Chondrocyte (in vitro differentiated cells): ENCODE measurements at regions not wholly inside any gene's neighbourhood (a gene's known extent, or its start where the extent isn't known, plus 50 kb on each side); places are given as distances from the start of the nearest gene placed in this dataset.
"Not testable (repeated sequence)": the region's sequence is repeated elsewhere in the genome, so short reads cannot be mapped to it uniquely, and the experiment has no call there.

Experiments
- DNase-seq: peaks from one replicate; pipeline ENCODE4 v3.0.0; 2021; ENCODE audit warnings: mixed read lengths, low spot score
- H3K27ac Mint-ChIP-seq: one replicate; pipeline ENCODE4 v1.8.0; 2021; ENCODE audit warnings: mild to moderate bottlenecking, moderate library complexity, mixed read lengths; ENCODE audit not compliant: unreplicated experiment
- H3K27me3 Mint-ChIP-seq: 2 replicates; pipeline ENCODE4 v1.8.0; 2021; ENCODE audit warnings: low read depth, mixed read lengths
- H3K36me3 Mint-ChIP-seq: 2 replicates; pipeline ENCODE4 v1.8.0; 2021; ENCODE audit warnings: low read depth, mixed read lengths
- H3K4me1 Mint-ChIP-seq: 2 replicates; pipeline ENCODE4 v1.8.0; 2021; ENCODE audit warnings: low read depth, mild to moderate bottlenecking, mixed read lengths
- H3K4me3 Mint-ChIP-seq: one replicate; pipeline ENCODE4 v1.8.0; 2021; ENCODE audit warnings: mild to moderate bottlenecking, moderate library complexity, mixed read lengths; ENCODE audit not compliant: unreplicated experiment
- H3K9me3 Mint-ChIP-seq: 2 replicates; pipeline ENCODE4 v1.8.0; 2021; ENCODE audit warnings: low read depth, mixed read lengths
- CTCF ChIP-seq: fragments of 200-600 bp; sonication (generic); IDR thresholded peaks from 2 replicates; pipeline ENCODE4 v1.5.0; 2021; ENCODE audit warnings: antibody characterized with exemption, mild to moderate bottlenecking, moderate library complexity

GRCh38 chr17:68102318-68102758 is 66.8 kb downstream of the KPNA2 start:
- Mint-ChIP-seq H3K36me3 (peaks cover 2% of the 10 kb centered on the region), H3K27me3 (no peaks in the 10 kb centered on the region), H3K9me3 (no peaks in the 10 kb centered on the region), H3K4me1 (peaks cover 29% of the 10 kb centered on the region), H3K27ac (peak overlapping the region; percentile 87), H3K4me3 (peak overlapping the region; percentile 94)
- no peak for TF ChIP-seq CTCF
- DNase-seq, result no peak

GRCh38 chr17:68103148-68103547 is 67.6 kb downstream of the KPNA2 start:
- peak overlapping the region; percentile 94 for H3K4me3 Mint-ChIP-seq

GRCh38 chr17:68106085-68106484 is 70.5 kb downstream of the KPNA2 start:
- H3K9me3 Mint-ChIP-seq, result peaks cover 5% of the 10 kb centered on the region
- no peak for TF ChIP-seq CTCF
- peaks cover 29% of the 10 kb centered on the region for H3K4me1 Mint-ChIP-seq
- H3K4me3 Mint-ChIP-seq, result no peak overlapping the region
- H3K27me3 Mint-ChIP-seq, result no peaks in the 10 kb centered on the region
- peak overlapping the region; percentile 45 for H3K27ac Mint-ChIP-seq
- H3K36me3 Mint-ChIP-seq, result peaks cover 9% of the 10 kb centered on the region
- no peak for DNase-seq

More at GRCh38 chr17:68103148-68103547, 67.6 kb downstream of the KPNA2 start:
- no peak for DNase-seq
- H3K36me3 Mint-ChIP-seq, result peaks cover 5% of the 10 kb centered on the region
- H3K27ac Mint-ChIP-seq, result no peak overlapping the region
- TF ChIP-seq CTCF, result no peak
- H3K9me3 Mint-ChIP-seq, result peaks cover 1% of the 10 kb centered on the region
- H3K4me1 Mint-ChIP-seq, result peaks cover 32% of the 10 kb centered on the region
- H3K27me3 Mint-ChIP-seq, result no peaks in the 10 kb centered on the region

- Mint-ChIP-seq H3K4me1 (peaks cover 27% of the 10 kb centered on the region), H3K9me3 (peaks cover 5% of the 10 kb centered on the region), H3K27me3 (no peaks in the 10 kb centered on the region), H3K4me3 (no peak overlapping the region), H3K36me3 (peaks cover 9% of the 10 kb centered on the region), H3K27ac (no peak overlapping the region)
- TF ChIP-seq CTCF, result no peak
- no peak for DNase-seq
Observed at GRCh38 chr17:68107373-68107772, 71.8 kb downstream of the KPNA2 start.

- TF ChIP-seq CTCF, result no peak
Observed at GRCh38 chr17:68108313-68109000, 72.9 kb downstream of the KPNA2 start.

GRCh38 chr17:68109404-68109803 is 73.9 kb downstream of the KPNA2 start:
- not testable (repeated sequence) for H3K9me3 Mint-ChIP-seq, H3K36me3 Mint-ChIP-seq, H3K27me3 Mint-ChIP-seq, H3K4me1 Mint-ChIP-seq, DNase-seq, H3K4me3 Mint-ChIP-seq, H3K27ac Mint-ChIP-seq

More at GRCh38 chr17:68108313-68109000, 72.9 kb downstream of the KPNA2 start:
- H3K4me1 Mint-ChIP-seq, result peaks cover 18% of the 10 kb centered on the region
- H3K36me3 Mint-ChIP-seq, result peaks cover 9% of the 10 kb centered on the region
- DNase-seq, result no peak
- H3K27ac Mint-ChIP-seq, result no peak overlapping the region
- peaks cover 5% of the 10 kb centered on the region for H3K9me3 Mint-ChIP-seq
- no peak overlapping the region for H3K4me3 Mint-ChIP-seq
- no peaks in the 10 kb centered on the region for H3K27me3 Mint-ChIP-seq

- H3K36me3 Mint-ChIP-seq, result peaks cover 26% of the 10 kb centered on the region
- not testable (repeated sequence) for H3K4me1 Mint-ChIP-seq, H3K27ac Mint-ChIP-seq, H3K4me3 Mint-ChIP-seq, H3K27me3 Mint-ChIP-seq, DNase-seq, H3K9me3 Mint-ChIP-seq
Observed at GRCh38 chr17:68116211-68116610, 80.7 kb downstream of the KPNA2 start.
